ENCODE measurements at regions not wholly inside any gene's neighbourhood (a gene's known extent, or its start where the extent isn't known, plus 50 kb on each side); places are given as distances from the start of the nearest gene placed in this dataset.

- TF ChIP-seq POLR2A (IDR thresholded peaks at IDR 0.05; ENCODE audit: low read length) (no peak), GATA1 (IDR thresholded peaks at IDR 0.05; ENCODE audit: low read depth, low read length) (no peak)
These were observed 1100.1 kb upstream of the CDH10 start for GRCh38 chr5:25744908-25745307.

Data from erythroblast (primary cell).